ENCODE measurements at regions not wholly inside any gene's neighbourhood (a gene's known extent, or its start where the extent isn't known, plus 50 kb on each side); places are given as distances from the start of the nearest gene placed in this dataset.

DNA sequence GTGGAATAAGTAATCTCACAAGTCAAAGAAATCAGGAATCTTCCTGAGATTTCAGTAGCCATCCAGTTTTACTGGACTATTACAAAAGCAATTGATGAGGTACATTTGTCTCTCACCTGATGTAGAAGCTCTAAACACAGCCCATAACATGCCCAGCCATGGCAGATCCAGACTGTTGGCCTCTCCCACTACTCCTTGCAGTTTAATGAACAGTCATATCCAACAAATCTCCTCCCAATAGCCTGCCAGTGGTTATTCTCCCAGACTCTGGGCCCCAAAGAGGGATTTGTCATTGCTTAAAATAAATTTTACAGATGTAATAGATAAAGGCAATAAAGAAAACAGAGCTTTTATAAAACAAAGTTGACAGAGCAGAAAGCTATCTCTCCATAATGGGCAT, 80.8 kb downstream of the ZNF608 start:
- TF ChIP-seq, protein P1, sequence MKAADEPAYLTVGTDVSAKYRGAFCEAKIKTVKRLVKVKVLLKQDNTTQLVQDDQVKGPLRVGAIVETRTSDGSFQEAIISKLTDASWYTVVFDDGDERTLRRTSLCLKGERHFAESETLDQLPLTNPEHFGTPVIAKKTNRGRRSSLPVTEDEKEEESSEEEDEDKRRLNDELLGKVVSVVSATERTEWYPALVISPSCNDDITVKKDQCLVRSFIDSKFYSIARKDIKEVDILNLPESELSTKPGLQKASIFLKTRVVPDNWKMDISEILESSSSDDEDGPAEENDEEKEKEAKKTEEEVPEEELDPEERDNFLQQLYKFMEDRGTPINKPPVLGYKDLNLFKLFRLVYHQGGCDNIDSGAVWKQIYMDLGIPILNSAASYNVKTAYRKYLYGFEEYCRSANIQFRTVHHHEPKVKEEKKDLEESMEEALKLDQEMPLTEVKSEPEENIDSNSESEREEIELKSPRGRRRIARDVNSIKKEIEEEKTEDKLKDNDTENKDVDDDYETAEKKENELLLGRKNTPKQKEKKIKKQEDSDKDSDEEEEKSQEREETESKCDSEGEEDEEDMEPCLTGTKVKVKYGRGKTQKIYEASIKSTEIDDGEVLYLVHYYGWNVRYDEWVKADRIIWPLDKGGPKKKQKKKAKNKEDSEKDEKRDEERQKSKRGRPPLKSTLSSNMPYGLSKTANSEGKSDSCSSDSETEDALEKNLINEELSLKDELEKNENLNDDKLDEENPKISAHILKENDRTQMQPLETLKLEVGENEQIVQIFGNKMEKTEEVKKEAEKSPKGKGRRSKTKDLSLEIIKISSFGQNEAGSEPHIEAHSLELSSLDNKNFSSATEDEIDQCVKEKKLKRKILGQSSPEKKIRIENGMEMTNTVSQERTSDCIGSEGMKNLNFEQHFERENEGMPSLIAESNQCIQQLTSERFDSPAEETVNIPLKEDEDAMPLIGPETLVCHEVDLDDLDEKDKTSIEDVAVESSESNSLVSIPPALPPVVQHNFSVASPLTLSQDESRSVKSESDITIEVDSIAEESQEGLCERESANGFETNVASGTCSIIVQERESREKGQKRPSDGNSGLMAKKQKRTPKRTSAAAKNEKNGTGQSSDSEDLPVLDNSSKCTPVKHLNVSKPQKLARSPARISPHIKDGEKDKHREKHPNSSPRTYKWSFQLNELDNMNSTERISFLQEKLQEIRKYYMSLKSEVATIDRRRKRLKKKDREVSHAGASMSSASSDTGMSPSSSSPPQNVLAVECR (CRISPR knock-in tag; IDR thresholded peaks at IDR 0.05; ENCODE audit: borderline replicate concordance): no peak
- TF ChIP-seq FOXC1 (CRISPR knock-in tag; IDR thresholded peaks at IDR 0.05; ENCODE audit: borderline replicate concordance): no peak
- no peak for TF ChIP-seq ZNF3 (CRISPR knock-in tag; IDR thresholded peaks at IDR 0.05)
- TF ChIP-seq, protein P2, sequence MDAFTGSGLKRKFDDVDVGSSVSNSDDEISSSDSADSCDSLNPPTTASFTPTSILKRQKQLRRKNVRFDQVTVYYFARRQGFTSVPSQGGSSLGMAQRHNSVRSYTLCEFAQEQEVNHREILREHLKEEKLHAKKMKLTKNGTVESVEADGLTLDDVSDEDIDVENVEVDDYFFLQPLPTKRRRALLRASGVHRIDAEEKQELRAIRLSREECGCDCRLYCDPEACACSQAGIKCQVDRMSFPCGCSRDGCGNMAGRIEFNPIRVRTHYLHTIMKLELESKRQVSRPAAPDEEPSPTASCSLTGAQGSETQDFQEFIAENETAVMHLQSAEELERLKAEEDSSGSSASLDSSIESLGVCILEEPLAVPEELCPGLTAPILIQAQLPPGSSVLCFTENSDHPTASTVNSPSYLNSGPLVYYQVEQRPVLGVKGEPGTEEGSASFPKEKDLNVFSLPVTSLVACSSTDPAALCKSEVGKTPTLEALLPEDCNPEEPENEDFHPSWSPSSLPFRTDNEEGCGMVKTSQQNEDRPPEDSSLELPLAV (CRISPR knock-in tag; conservative IDR thresholded peaks at IDR 0.05; ENCODE audit: low read depth): no peak
- no peak for TF ChIP-seq ZSCAN21 (CRISPR knock-in tag; IDR thresholded peaks at IDR 0.05; ENCODE audit: borderline replicate concordance)
- no peak for TF ChIP-seq ZNF605 (CRISPR knock-in tag; IDR thresholded peaks at IDR 0.05)
- no peak for TF ChIP-seq RFX5 (IDR thresholded peaks at IDR 0.05; ENCODE audit: low read depth, low read length)
- TF ChIP-seq, protein P3, sequence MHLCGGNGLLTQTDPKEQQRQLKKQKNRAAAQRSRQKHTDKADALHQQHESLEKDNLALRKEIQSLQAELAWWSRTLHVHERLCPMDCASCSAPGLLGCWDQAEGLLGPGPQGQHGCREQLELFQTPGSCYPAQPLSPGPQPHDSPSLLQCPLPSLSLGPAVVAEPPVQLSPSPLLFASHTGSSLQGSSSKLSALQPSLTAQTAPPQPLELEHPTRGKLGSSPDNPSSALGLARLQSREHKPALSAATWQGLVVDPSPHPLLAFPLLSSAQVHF (CRISPR knock-in tag; IDR thresholded peaks at IDR 0.05): no peak
- H2AFZ ChIP-seq (ENCODE audit: low read length): no peak overlapping the region
- no peak overlapping the region for H3K4me2 ChIP-seq (ENCODE audit: low read depth, low read length)
- peaks cover 45% of the 10 kb centered on the region for H3K4me1 ChIP-seq (ENCODE audit: insufficient read depth, low read length)
- H4K20me1 ChIP-seq (ENCODE audit: insufficient read depth, low read length): no peaks in the 10 kb centered on the region
- intact Hi-C loops (cut with micrococcal nuclease; ENCODE audit: unreplicated experiment) (loop anchor here (10.0 kb wide), 2 partner anchors 239 to 1699 kb away; no protein-coding TSS in a partner anchor), in situ Hi-C loops (cut with HindIII; ENCODE audit: extremely low pct_ligation_motif_present, low pct_unique_long_range_greater_than_20kb) (loop anchor here (25.0 kb wide), 1 partner anchor 378 kb away; no protein-coding TSS in a partner anchor)
- no peaks in the 10 kb centered on the region for H3K27me3 ChIP-seq (ENCODE audit: control insufficient read depth in 1 of 2, insufficient read depth in 2 of 2, low read length in 2 of 2)
- no peak overlapping the region for H3K4me3 ChIP-seq (replicated peaks in 1 of 3; ENCODE audit: insufficient read depth in 1 of 3, low read depth in 2 of 3, low read length in 3 of 3)
- H3K27ac ChIP-seq (ENCODE audit: extremely low read length, insufficient read depth, low read length): no peak overlapping the region
- no peak for FAIRE-seq
- ATAC-seq: no peak
- no TSS peak for BruUV-seq (replicated peaks)
- ChIA-PET POLR2A (no interaction called here), CTCF (ENCODE audit: low intra/inter-chr PET ratio, low total read pairs) (no interaction called here)
- no peaks in the 10 kb centered on the region for H3K79me2 ChIP-seq (ENCODE audit: insufficient read depth, low read length)
- DNase-seq (ENCODE audit: low spot score): no peak
- no peaks in the 10 kb centered on the region for H3K36me3 ChIP-seq (replicated peaks in 1 of 2; ENCODE audit: control insufficient read depth in 1 of 2, insufficient read depth in 2 of 2, low read length in 2 of 2)
- no peak overlapping the region for H3K9ac ChIP-seq (ENCODE audit: insufficient read depth, low read depth, low read length)
- H3K9me3 ChIP-seq (ENCODE audit: low read length): no peaks in the 10 kb centered on the region
